ENCODE measurements at regions not wholly inside any gene's neighbourhood (a gene's known extent, or its start where the extent isn't known, plus 50 kb on each side); places are given as distances from the start of the nearest gene placed in this dataset.

- WGBS, 2 donors: 51 to 60% methylated on average over 3 of the region's 3 CpGs
- intact Hi-C loops (cut with DNase I): no loop called here
- DNase-seq (no peak), ATAC-seq (no peak)
- Histone ChIP-seq H3K9me3 (no peaks in the 10 kb centered on the region), H3K4me3 (no peak overlapping the region), H3K36me3 (replicated peaks in 1 of 2; ENCODE audit: insufficient read depth in 1 of 2, low read depth in 2 of 2) (no peaks in the 10 kb centered on the region), H3K4me1 (no peaks in the 10 kb centered on the region), H3K27me3 (no peaks in the 10 kb centered on the region), H3K27ac (no peak overlapping the region)
- no peak for TF ChIP-seq POLR2A (IDR thresholded peaks at IDR 0.05)
- no peak for TF ChIP-seq CTCF (IDR thresholded peaks at IDR 0.05)
Observed at GRCh38 chr2:15840148-15840547, 100.2 kb upstream of the MYCN start.

GRCh38 chr2:15840969-15841368, 99.4 kb upstream of the MYCN start:
- no peak overlapping the region for H3K4me3 ChIP-seq
- TF ChIP-seq CTCF (IDR thresholded peaks at IDR 0.05) (no peak), POLR2A (IDR thresholded peaks at IDR 0.05) (no peak)
- DNase-seq (no peak), ATAC-seq (no peak)
- H3K4me1 ChIP-seq: no peaks in the 10 kb centered on the region
- WGBS, 2 donors: 65 to 77% methylated on average over 8 of the region's 8 CpGs
- no peaks in the 10 kb centered on the region for H3K9me3 ChIP-seq
- no peaks in the 10 kb centered on the region for H3K36me3 ChIP-seq (replicated peaks in 1 of 2; ENCODE audit: insufficient read depth in 1 of 2, low read depth in 2 of 2)
- no peaks in the 10 kb centered on the region for H3K27me3 ChIP-seq
- H3K27ac ChIP-seq: no peak overlapping the region
- intact Hi-C loops (cut with DNase I): no loop called here

- TF ChIP-seq POLR2A (IDR thresholded peaks at IDR 0.05) (no peak), CTCF (IDR thresholded peaks at IDR 0.05) (no peak)
- Histone ChIP-seq H3K36me3 (replicated peaks in 1 of 2; ENCODE audit: insufficient read depth in 1 of 2, low read depth in 2 of 2) (no peaks in the 10 kb centered on the region), H3K4me3 (no peak overlapping the region), H3K9me3 (no peaks in the 10 kb centered on the region), H3K27me3 (no peaks in the 10 kb centered on the region), H3K27ac (no peak overlapping the region), H3K4me1 (no peaks in the 10 kb centered on the region)
- intact Hi-C loops (cut with DNase I): no loop called here
- 59 to 68% methylated on average over 12 of the region's 12 CpGs for WGBS, 2 donors
- ATAC-seq: no peak
- DNase-seq: no peak
Observed at GRCh38 chr2:15841776-15842560, 98.4 kb upstream of the MYCN start.

GRCh38 chr2:15842758-15843666, 97.3 kb upstream of the MYCN start:
- no peak for DNase-seq
- no peak for TF ChIP-seq POLR2A (IDR thresholded peaks at IDR 0.05)
- TF ChIP-seq CTCF (IDR thresholded peaks at IDR 0.05): no peak
- 79 to 87% methylated on average over 29 to 34 of the region's 34 CpGs for WGBS, 2 donors
- intact Hi-C loops (cut with DNase I): no loop called here
- Histone ChIP-seq H3K4me1 (no peaks in the 10 kb centered on the region), H3K27ac (no peak overlapping the region), H3K4me3 (no peak overlapping the region), H3K27me3 (no peaks in the 10 kb centered on the region), H3K36me3 (replicated peaks in 1 of 2; ENCODE audit: insufficient read depth in 1 of 2, low read depth in 2 of 2) (no peaks in the 10 kb centered on the region), H3K9me3 (no peaks in the 10 kb centered on the region)
- ATAC-seq: no peak

All from body of pancreas (tissue), 4 donors.